22Rv1 (cell line): ENCODE measurements at regions not wholly inside any gene's neighbourhood (a gene's known extent, or its start where the extent isn't known, plus 50 kb on each side); places are given as distances from the start of the nearest gene placed in this dataset.

ENCODE experiments used
- CTCF ChIP-seq: fragments of 450-650 bp; IDR thresholded peaks from 2 replicates; pipeline ENCODE4 v1.5.1; 2017; ENCODE audit warnings: mild to moderate bottlenecking
- ZFX ChIP-seq: fragments of 450-650 bp; IDR thresholded peaks from 2 replicates; pipeline ENCODE4 v1.6.1; 2017; ENCODE audit warnings: antibody characterized with exemption, borderline replicate concordance

- TF ChIP-seq CTCF (no peak), ZFX (no peak)
Measured at GRCh38 chr10:120979435-120980278, 128.5 kb downstream of the WDR11 start.
